PFSK-1 (cell line): ENCODE measurements at regions not wholly inside any gene's neighbourhood (a gene's known extent, or its start where the extent isn't known, plus 50 kb on each side); places are given as distances from the start of the nearest gene placed in this dataset.

ENCODE experiments used
- FOXP2 ChIP-seq: optimal IDR thresholded peaks from 2 replicates; pipeline ENCODE3; 2011; ENCODE audit warnings: borderline replicate concordance, control low read depth, inconsistent platforms; ENCODE audit not compliant: insufficient read depth; ENCODE audit errors: extremely low read length, extremely low read depth
- POLR2AphosphoS5 ChIP-seq: IDR thresholded peaks from 2 replicates; pipeline ENCODE4 v1.6.1; 2012; ENCODE audit warnings: low read depth, mild to moderate bottlenecking, control low read depth, low read length, moderate library complexity
- SIN3A ChIP-seq: IDR thresholded peaks from 2 replicates; pipeline ENCODE4 v1.6.1; 2012; ENCODE audit warnings: mild to moderate bottlenecking, low read length, moderate library complexity, borderline replicate concordance; ENCODE audit not compliant: insufficient read depth
- TAF1 ChIP-seq: IDR thresholded peaks from 2 replicates; pipeline ENCODE4 v1.6.1; 2012; ENCODE audit warnings: low read length, control low read depth, borderline replicate concordance; ENCODE audit not compliant: insufficient read depth
- TF ChIP-seq, protein P1 (sequence below), 2 experiments: IDR thresholded peaks; 2 replicates each; pipeline versions ENCODE4 v1.6.1 to v1.8.0; 2011 to 2012; ENCODE audit warnings: low read depth in 2 of 2, low read length in 2 of 2, control low read depth in 1 of 2, inconsistent platforms in 1 of 2, mild to moderate bottlenecking in 1 of 2, moderate library complexity in 1 of 2; ENCODE audit not compliant: insufficient read depth in 1 of 2

- no peak for TF ChIP-seq POLR2AphosphoS5
- TF ChIP-seq SIN3A = no peak
- TF ChIP-seq FOXP2 = no peak
- TF ChIP-seq, protein P1, sequence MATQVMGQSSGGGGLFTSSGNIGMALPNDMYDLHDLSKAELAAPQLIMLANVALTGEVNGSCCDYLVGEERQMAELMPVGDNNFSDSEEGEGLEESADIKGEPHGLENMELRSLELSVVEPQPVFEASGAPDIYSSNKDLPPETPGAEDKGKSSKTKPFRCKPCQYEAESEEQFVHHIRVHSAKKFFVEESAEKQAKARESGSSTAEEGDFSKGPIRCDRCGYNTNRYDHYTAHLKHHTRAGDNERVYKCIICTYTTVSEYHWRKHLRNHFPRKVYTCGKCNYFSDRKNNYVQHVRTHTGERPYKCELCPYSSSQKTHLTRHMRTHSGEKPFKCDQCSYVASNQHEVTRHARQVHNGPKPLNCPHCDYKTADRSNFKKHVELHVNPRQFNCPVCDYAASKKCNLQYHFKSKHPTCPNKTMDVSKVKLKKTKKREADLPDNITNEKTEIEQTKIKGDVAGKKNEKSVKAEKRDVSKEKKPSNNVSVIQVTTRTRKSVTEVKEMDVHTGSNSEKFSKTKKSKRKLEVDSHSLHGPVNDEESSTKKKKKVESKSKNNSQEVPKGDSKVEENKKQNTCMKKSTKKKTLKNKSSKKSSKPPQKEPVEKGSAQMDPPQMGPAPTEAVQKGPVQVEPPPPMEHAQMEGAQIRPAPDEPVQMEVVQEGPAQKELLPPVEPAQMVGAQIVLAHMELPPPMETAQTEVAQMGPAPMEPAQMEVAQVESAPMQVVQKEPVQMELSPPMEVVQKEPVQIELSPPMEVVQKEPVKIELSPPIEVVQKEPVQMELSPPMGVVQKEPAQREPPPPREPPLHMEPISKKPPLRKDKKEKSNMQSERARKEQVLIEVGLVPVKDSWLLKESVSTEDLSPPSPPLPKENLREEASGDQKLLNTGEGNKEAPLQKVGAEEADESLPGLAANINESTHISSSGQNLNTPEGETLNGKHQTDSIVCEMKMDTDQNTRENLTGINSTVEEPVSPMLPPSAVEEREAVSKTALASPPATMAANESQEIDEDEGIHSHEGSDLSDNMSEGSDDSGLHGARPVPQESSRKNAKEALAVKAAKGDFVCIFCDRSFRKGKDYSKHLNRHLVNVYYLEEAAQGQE (IDR thresholded peaks at IDR 0.05; ENCODE audit: insufficient read depth in 1 of 2, low read depth in 2 of 2, low read length in 2 of 2) = no peak
- TF ChIP-seq TAF1 = no peak
Observed at GRCh38 chr2:133705287-133705686, 137.0 kb upstream of the NCKAP5 start.

- TF ChIP-seq, protein P1 (IDR thresholded peaks at IDR 0.05; ENCODE audit: insufficient read depth in 1 of 2, low read depth in 2 of 2, low read length in 2 of 2) = no peak
- no peak for TF ChIP-seq FOXP2
- TF ChIP-seq SIN3A = no peak
- no peak for TF ChIP-seq POLR2AphosphoS5
- TF ChIP-seq TAF1 = no peak
Observed at GRCh38 chr2:133710613-133711012, 142.3 kb upstream of the NCKAP5 start.

- TF ChIP-seq SIN3A (no peak), FOXP2 (peak; percentile 80)
- TF ChIP-seq, protein P1 (IDR thresholded peaks at IDR 0.05; ENCODE audit: insufficient read depth in 1 of 2, low read depth in 2 of 2, low read length in 2 of 2) = no peak
Observed at GRCh38 chr2:133711201-133711600, 142.9 kb upstream of the NCKAP5 start.

DNA sequence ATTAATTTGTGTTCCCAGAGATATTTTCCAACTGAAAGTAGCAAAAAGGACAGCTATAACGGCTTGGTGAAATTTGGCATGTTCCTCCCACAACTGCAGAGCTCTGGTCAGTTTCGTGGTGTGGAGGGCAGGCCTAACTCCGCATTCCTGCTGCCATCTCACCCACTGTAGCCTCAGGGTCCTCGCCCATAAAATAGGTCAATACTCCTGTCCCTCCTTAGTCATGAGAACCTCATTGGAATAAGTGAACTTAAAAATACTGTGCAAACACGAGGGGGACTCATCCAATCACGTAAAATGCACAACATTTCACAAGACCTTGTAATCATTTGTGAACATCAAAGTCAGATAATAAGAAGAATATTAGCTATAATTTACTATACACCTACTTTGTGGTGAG lies 143.5 kb upstream of the NCKAP5 start:
- no peak for TF ChIP-seq FOXP2
- no peak for TF ChIP-seq POLR2AphosphoS5
- no peak for TF ChIP-seq TAF1
- TF ChIP-seq SIN3A = no peak
- TF ChIP-seq, protein P1 (IDR thresholded peaks at IDR 0.05; ENCODE audit: insufficient read depth in 1 of 2, low read depth in 2 of 2, low read length in 2 of 2) = no peak

DNA sequence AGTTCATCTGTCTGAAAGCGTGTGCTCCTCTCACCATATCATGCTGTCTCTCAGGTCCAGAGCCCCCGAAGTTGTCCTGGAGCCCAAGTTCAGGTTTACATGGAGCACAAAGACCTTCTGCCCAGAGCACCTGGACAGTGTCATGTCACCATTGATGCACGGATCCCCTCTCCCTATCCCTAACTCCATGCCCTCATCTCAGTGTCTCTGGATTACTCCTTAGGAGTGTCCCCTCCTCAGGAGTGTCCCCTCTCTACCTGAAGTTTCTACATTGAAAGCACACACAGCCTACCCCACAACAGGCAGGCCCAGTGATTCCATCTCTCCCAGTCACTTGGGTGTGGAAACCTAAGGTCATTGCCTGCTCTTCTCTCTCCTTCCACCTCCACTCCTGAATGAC lies 144.1 kb upstream of the NCKAP5 start:
- TF ChIP-seq SIN3A (no peak), TAF1 (no peak), FOXP2 (no peak), POLR2AphosphoS5 (no peak)
- TF ChIP-seq, protein P1 (IDR thresholded peaks at IDR 0.05; ENCODE audit: insufficient read depth in 1 of 2, low read depth in 2 of 2, low read length in 2 of 2) = no peak
